ENCODE measurements at regions not wholly inside any gene's neighbourhood (a gene's known extent, or its start where the extent isn't known, plus 50 kb on each side); places are given as distances from the start of the nearest gene placed in this dataset.

- TF ChIP-seq POLR2A (IDR thresholded peaks at IDR 0.05) (no peak), CTCF (IDR thresholded peaks at IDR 0.05) (no peak)
Observed at GRCh38 chr11:30150425-30150824, 80.4 kb upstream of the FSHB start.
